SK-N-SH (cell line): ENCODE measurements at regions not wholly inside any gene's neighbourhood (a gene's known extent, or its start where the extent isn't known, plus 50 kb on each side); places are given as distances from the start of the nearest gene placed in this dataset.

ENCODE experiments used
- CTCF ChIA-PET: fragments of 300-600, 350-600 bp; formaldehyde crosslinking; extraction: SDS; loops from one replicate; lab custom pipeline; 2021; lab: Yijun Ruan, JAX
- POLR2A ChIA-PET: fragments of 350-600 bp; sonication (Branson Sonifier 250); formaldehyde crosslinking; extraction: SDS; loops from one replicate; lab custom pipeline; 2020; ENCODE audit warnings: antibody characterized with exemption, inconsistent platforms; lab: Yijun Ruan, JAX
- DNase-seq: peaks from one replicate; pipeline ENCODE4 v3.0.0; 2012
- H2AFZ ChIP-seq: fragments of 200-600 bp; sonication (generic); 2 replicates; pipeline ENCODE4 v1.8.1; 2016; ENCODE audit warnings: antibody characterized with exemption, mild to moderate bottlenecking, low read depth
- H3F3A ChIP-seq: fragments of 200-600 bp; sonication (generic); replicated peaks from 2 replicates; pipeline ENCODE3; 2016; ENCODE audit warnings: antibody characterized with exemption, mild to moderate bottlenecking; ENCODE audit not compliant: insufficient read depth
- H3K27ac ChIP-seq, 2 experiments: fragments of 200-500 bp in 1 of 2; fragments of 200-600 bp in 1 of 2; sonication (Bioruptor generic) in 1 of 2; sonication (generic), shearing (Covaris generic) in 1 of 2; 2 replicates each; pipeline versions ENCODE4 v1.5.1 to v1.6.1; 2014 to 2016; ENCODE audit warnings: low read depth in 2 of 2, inconsistent platforms in 1 of 2, low read length in 1 of 2, mild to moderate bottlenecking in 1 of 2, mixed read lengths in 1 of 2
- H3K27me3 ChIP-seq: fragments of 200-600 bp; sonication (generic), shearing (Covaris generic); 2 replicates; pipeline ENCODE4 v1.6.1; 2016; ENCODE audit warnings: mixed run types; ENCODE audit not compliant: insufficient read depth
- H3K36me3 ChIP-seq, 2 experiments: fragments of 200-500 bp in 1 of 2; fragments of 200-600 bp in 1 of 2; sonication (Bioruptor generic) in 1 of 2; sonication (generic) in 1 of 2; replicated peaks in 1 of 2; 2 replicates each; pipeline versions ENCODE3 to v1.5.1; 2014 to 2016; ENCODE audit warnings: low read length in 1 of 2, mild to moderate bottlenecking in 1 of 2; ENCODE audit not compliant: insufficient read depth in 2 of 2, control insufficient read depth in 1 of 2
- H3K4me1 ChIP-seq, 2 experiments: fragments of 200-500 bp in 1 of 2; fragments of 200-600 bp in 1 of 2; sonication (Bioruptor generic) in 1 of 2; sonication (generic), shearing (Covaris generic) in 1 of 2; 2 replicates each; pipeline versions ENCODE4 v1.5.1 to v1.6.1; 2014 to 2016; ENCODE audit warnings: low read depth in 1 of 2, low read length in 1 of 2, mixed run types in 1 of 2; ENCODE audit not compliant: insufficient read depth in 2 of 2, control insufficient read depth in 1 of 2
- H3K4me2 ChIP-seq: fragments of 200-600 bp; sonication (generic), shearing (Covaris generic); 2 replicates; pipeline ENCODE4 v1.6.1; 2017; ENCODE audit warnings: mixed run types
- H3K4me3 ChIP-seq, 2 experiments: fragments of 200-500 bp in 1 of 2; fragments of 200-600 bp in 1 of 2; sonication (Bioruptor generic) in 1 of 2; sonication (generic), shearing (Covaris generic) in 1 of 2; 2 replicates each; pipeline versions ENCODE4 v1.5.1 to v1.8.1; 2014 to 2016; ENCODE audit warnings: low read depth in 2 of 2, inconsistent platforms in 1 of 2, low read length in 1 of 2, mild to moderate bottlenecking in 1 of 2, mixed read lengths in 1 of 2, moderate library complexity in 1 of 2
- H3K79me2 ChIP-seq: fragments of 200-600 bp; sonication (generic); 2 replicates; pipeline ENCODE4 v1.8.1; 2017; ENCODE audit warnings: mild to moderate bottlenecking; ENCODE audit not compliant: insufficient read depth
- H3K9ac ChIP-seq: fragments of 200-600 bp; sonication (generic); 2 replicates; pipeline ENCODE4 v1.6.1; 2017; ENCODE audit warnings: mixed run types
- H3K9me2 ChIP-seq: fragments of 200-600 bp; sonication (generic); 2 replicates; pipeline ENCODE4 v1.6.1; 2017; ENCODE audit warnings: mixed run types
- H3K9me3 ChIP-seq: fragments of 200-600 bp; sonication (generic); 2 replicates; pipeline ENCODE4 v1.6.1; 2017; ENCODE audit warnings: mixed run types, mild to moderate bottlenecking, moderate library complexity
- H4K20me1 ChIP-seq: fragments of 200-600 bp; sonication (generic); 2 replicates; pipeline ENCODE4 v1.6.1; 2017; ENCODE audit warnings: mild to moderate bottlenecking, mixed run types; ENCODE audit not compliant: insufficient read depth
- ELF1 ChIP-seq: IDR thresholded peaks from 2 replicates; pipeline ENCODE4 v1.4.0; 2012
- GABPA ChIP-seq: IDR thresholded peaks from 2 replicates; pipeline ENCODE4 v1.4.0; 2012; ENCODE audit warnings: low read depth, mild to moderate bottlenecking
- JUND ChIP-seq: IDR thresholded peaks from 2 replicates; pipeline ENCODE4 v1.4.0; 2012
- MEF2A ChIP-seq: IDR thresholded peaks from 2 replicates; pipeline ENCODE4 v1.4.0; 2012; ENCODE audit warnings: low read depth, borderline replicate concordance
- MXI1 ChIP-seq: IDR thresholded peaks from 2 replicates; pipeline ENCODE4 v1.6.1; 2012; ENCODE audit warnings: mild to moderate bottlenecking, low read depth, low read length, improper control_type of control experiment
- NRF1 ChIP-seq: IDR thresholded peaks from 2 replicates; pipeline ENCODE4 v1.6.1; 2012; ENCODE audit warnings: low read depth, mild to moderate bottlenecking, low read length
- POLR2AphosphoS5 ChIP-seq: IDR thresholded peaks from 2 replicates; pipeline ENCODE4 v1.6.1; 2012; ENCODE audit warnings: low read depth, low read length
- RAD21 ChIP-seq: IDR thresholded peaks from 2 replicates; pipeline ENCODE4 v1.6.1; 2012; ENCODE audit warnings: mild to moderate bottlenecking, low read length
- RCOR1 ChIP-seq: fragments of 150-350 bp; IDR thresholded peaks from 2 replicates; pipeline ENCODE4 v1.6.1; 2017; ENCODE audit warnings: antibody characterized with exemption, low read length
- RFX5 ChIP-seq: IDR thresholded peaks from 2 replicates; pipeline ENCODE4 v1.6.1; 2012; ENCODE audit warnings: mild to moderate bottlenecking, improper control_type of control experiment, low read length
- RXRA ChIP-seq: IDR thresholded peaks from 2 replicates; pipeline ENCODE4 v1.4.0; 2012; ENCODE audit warnings: low read depth, mild to moderate bottlenecking, borderline replicate concordance
- SIN3A ChIP-seq: IDR thresholded peaks from 2 replicates; pipeline ENCODE4 v1.6.1; 2012; ENCODE audit warnings: low read depth, mild to moderate bottlenecking, low read length, moderate library complexity, borderline replicate concordance
- SMC3 ChIP-seq: IDR thresholded peaks from 2 replicates; pipeline ENCODE4 v1.6.1; 2012; ENCODE audit warnings: low read depth, low read length, improper control_type of control experiment
- TAF1 ChIP-seq: IDR thresholded peaks from 2 replicates; pipeline ENCODE4 v1.6.1; 2012; ENCODE audit warnings: low read depth, mild to moderate bottlenecking, low read length, moderate library complexity, borderline replicate concordance
- TCF12 ChIP-seq: IDR thresholded peaks from 2 replicates; pipeline ENCODE4 v1.4.0; 2012
- WGBS: methylation state at CpG from one replicate; pipeline ENCODE4 v1.1.6; 2017; ENCODE audit warnings: low lambda C conversion rate; 5-methylcytosine and 5-hydroxymethylcytosine counted together
- TF ChIP-seq, protein P1 (sequence below): fragments of 150-350 bp; IDR thresholded peaks from 2 replicates; pipeline ENCODE4 v1.6.1; 2016; ENCODE audit warnings: mild to moderate bottlenecking, low read depth, low read length
- TF ChIP-seq, protein P2 (sequence below): IDR thresholded peaks from 2 replicates; pipeline ENCODE4 v1.4.0; 2012; ENCODE audit warnings: low read depth
- TF ChIP-seq, protein P3 (sequence below): IDR thresholded peaks from 2 replicates; pipeline ENCODE4 v1.6.1; 2012; ENCODE audit warnings: mild to moderate bottlenecking, low read depth, low read length, moderate library complexity
- TF ChIP-seq, protein P4 (sequence below): fragments of 150-350 bp; IDR thresholded peaks from 2 replicates; pipeline ENCODE4 v1.6.1; 2017; ENCODE audit warnings: antibody characterized with exemption, low read length, low read depth, borderline replicate concordance
- TF ChIP-seq, protein P5 (sequence below): IDR thresholded peaks from 2 replicates; pipeline ENCODE4 v1.4.0; 2012; ENCODE audit warnings: low read depth, borderline replicate concordance
- TF ChIP-seq, protein P6 (sequence below): IDR thresholded peaks from 2 replicates; pipeline ENCODE4; 2012

DNA sequence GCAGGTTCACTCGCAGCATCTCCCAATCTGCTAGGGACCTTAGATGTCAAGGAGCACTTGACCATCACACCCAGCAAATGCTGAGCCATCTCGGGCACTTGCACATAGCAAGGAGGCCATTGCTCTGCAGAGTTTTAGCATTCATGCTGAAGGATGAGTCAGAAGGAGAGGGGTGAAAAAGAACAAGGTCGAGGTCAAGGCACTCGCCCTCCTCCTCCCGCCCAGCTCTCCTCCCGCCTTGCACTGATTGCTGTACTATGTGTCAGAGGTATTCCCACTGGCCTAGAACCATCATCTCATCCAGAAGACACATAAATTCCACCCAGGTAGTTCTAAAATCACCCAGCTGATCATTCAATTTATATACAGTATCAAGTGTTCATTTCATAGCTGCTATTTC is 255.1 kb upstream of the SP4 start (continued):
- TF ChIP-seq, protein P1, sequence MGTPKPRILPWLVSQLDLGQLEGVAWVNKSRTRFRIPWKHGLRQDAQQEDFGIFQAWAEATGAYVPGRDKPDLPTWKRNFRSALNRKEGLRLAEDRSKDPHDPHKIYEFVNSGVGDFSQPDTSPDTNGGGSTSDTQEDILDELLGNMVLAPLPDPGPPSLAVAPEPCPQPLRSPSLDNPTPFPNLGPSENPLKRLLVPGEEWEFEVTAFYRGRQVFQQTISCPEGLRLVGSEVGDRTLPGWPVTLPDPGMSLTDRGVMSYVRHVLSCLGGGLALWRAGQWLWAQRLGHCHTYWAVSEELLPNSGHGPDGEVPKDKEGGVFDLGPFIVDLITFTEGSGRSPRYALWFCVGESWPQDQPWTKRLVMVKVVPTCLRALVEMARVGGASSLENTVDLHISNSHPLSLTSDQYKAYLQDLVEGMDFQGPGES: no peak
- no peak for TF ChIP-seq RFX5
- TF ChIP-seq MEF2A: no peak
- no peak for TF ChIP-seq NRF1
- TF ChIP-seq RCOR1: no peak
- no peak for TF ChIP-seq JUND
- TF ChIP-seq, protein P2, sequence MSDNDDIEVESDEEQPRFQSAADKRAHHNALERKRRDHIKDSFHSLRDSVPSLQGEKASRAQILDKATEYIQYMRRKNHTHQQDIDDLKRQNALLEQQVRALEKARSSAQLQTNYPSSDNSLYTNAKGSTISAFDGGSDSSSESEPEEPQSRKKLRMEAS: no peak
- TF ChIP-seq, protein P3, sequence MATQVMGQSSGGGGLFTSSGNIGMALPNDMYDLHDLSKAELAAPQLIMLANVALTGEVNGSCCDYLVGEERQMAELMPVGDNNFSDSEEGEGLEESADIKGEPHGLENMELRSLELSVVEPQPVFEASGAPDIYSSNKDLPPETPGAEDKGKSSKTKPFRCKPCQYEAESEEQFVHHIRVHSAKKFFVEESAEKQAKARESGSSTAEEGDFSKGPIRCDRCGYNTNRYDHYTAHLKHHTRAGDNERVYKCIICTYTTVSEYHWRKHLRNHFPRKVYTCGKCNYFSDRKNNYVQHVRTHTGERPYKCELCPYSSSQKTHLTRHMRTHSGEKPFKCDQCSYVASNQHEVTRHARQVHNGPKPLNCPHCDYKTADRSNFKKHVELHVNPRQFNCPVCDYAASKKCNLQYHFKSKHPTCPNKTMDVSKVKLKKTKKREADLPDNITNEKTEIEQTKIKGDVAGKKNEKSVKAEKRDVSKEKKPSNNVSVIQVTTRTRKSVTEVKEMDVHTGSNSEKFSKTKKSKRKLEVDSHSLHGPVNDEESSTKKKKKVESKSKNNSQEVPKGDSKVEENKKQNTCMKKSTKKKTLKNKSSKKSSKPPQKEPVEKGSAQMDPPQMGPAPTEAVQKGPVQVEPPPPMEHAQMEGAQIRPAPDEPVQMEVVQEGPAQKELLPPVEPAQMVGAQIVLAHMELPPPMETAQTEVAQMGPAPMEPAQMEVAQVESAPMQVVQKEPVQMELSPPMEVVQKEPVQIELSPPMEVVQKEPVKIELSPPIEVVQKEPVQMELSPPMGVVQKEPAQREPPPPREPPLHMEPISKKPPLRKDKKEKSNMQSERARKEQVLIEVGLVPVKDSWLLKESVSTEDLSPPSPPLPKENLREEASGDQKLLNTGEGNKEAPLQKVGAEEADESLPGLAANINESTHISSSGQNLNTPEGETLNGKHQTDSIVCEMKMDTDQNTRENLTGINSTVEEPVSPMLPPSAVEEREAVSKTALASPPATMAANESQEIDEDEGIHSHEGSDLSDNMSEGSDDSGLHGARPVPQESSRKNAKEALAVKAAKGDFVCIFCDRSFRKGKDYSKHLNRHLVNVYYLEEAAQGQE: no peak
- TF ChIP-seq TCF12: no peak
- TF ChIP-seq SIN3A: no peak
- TF ChIP-seq ELF1: no peak
- TF ChIP-seq RXRA: no peak

DNA sequence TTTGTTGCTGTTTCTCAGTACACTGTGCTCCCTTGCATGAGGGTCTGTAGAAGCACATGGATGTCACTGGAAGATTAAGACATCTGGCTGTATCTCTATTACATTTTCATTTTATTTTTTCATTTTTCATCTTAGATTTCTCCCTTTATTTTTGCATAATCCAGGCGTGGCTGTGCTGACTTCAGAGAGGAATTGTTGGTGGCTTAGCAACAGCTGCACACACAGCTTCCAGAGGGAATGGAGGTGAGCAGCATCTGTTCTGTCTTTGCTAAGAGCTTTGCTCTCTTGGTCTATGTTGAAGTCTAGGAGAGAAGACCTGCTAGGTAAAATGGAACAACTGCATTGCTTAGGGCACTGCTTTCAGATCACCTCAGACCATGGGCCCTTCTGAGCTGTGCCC is 254.4 kb upstream of the SP4 start:
- H3K9ac ChIP-seq: no peak overlapping the region
- TF ChIP-seq RXRA (no peak), MXI1 (no peak), TCF12 (no peak)
- H3K4me2 ChIP-seq: no peak overlapping the region
- H2AFZ ChIP-seq: no peak overlapping the region
- no peaks in the 10 kb centered on the region for H4K20me1 ChIP-seq
- no peaks in the 10 kb centered on the region for H3K4me1 ChIP-seq
- H3K27ac ChIP-seq: no peak overlapping the region
- ChIA-PET POLR2A (no interaction called here), CTCF (no interaction called here)
- H3K4me3 ChIP-seq: no peak overlapping the region
- no peaks in the 10 kb centered on the region for H3K36me3 ChIP-seq
- no peaks in the 10 kb centered on the region for H3K79me2 ChIP-seq
- no peaks in the 10 kb centered on the region for H3K9me2 ChIP-seq
- no peak for DNase-seq
- peaks cover 19% of the 10 kb centered on the region; the same call in 1 of the 2 replicates for H3K27me3 ChIP-seq
- H3K9me3 ChIP-seq: no peaks in the 10 kb centered on the region
- H3F3A ChIP-seq: no peaks in the 10 kb centered on the region
- 0% methylated on average over 1 of the region's 1 CpG for WGBS

DNA sequence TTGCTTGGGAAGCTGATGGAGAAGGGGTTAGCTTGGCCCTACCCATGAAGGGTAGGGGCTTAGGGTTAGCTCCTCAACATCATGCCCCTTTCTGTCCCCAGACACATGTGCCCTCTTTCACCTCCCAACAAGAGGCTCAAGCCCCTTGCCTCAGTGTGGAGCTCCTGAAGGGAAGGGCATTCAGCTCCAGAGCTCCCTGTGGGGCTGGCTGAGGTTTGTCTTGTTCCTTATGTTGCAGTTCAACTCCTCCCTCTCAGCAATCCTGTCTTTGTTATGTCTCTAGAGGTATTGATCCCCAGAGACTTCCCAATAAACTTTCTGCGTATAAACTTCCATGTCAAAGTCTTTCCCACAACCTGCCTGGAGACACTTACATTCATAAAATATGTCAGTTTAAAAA is 252.2 kb upstream of the SP4 start:
- H3K4me2 ChIP-seq: no peak overlapping the region
- H2AFZ ChIP-seq: no peak overlapping the region
- no peak for DNase-seq
- H3K4me1 ChIP-seq: no peaks in the 10 kb centered on the region
- no peaks in the 10 kb centered on the region; the same call in 1 of the 2 replicates for H3K27me3 ChIP-seq
- POLR2A ChIA-PET: no interaction called here
- no peak overlapping the region for H3K27ac ChIP-seq
- no peak overlapping the region for H3K9ac ChIP-seq
- no peak overlapping the region for H3K4me3 ChIP-seq
- no peaks in the 10 kb centered on the region for H3F3A ChIP-seq
- no peaks in the 10 kb centered on the region for H3K36me3 ChIP-seq
- no peaks in the 10 kb centered on the region for H3K9me3 ChIP-seq
- no peaks in the 10 kb centered on the region for H3K79me2 ChIP-seq
- CTCF ChIA-PET: no interaction called here
- no peaks in the 10 kb centered on the region for H4K20me1 ChIP-seq
- H3K9me2 ChIP-seq: no peaks in the 10 kb centered on the region
- WGBS: 9% methylated on average over 1 of the region's 1 CpG
- TF ChIP-seq, protein P4, sequence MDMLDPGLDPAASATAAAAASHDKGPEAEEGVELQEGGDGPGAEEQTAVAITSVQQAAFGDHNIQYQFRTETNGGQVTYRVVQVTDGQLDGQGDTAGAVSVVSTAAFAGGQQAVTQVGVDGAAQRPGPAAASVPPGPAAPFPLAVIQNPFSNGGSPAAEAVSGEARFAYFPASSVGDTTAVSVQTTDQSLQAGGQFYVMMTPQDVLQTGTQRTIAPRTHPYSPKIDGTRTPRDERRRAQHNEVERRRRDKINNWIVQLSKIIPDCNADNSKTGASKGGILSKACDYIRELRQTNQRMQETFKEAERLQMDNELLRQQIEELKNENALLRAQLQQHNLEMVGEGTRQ: no peak
- TF ChIP-seq POLR2AphosphoS5 (no peak), SMC3 (no peak), TAF1 (no peak), MXI1 (no peak), RFX5 (no peak), RAD21 (no peak), TCF12 (no peak), GABPA (no peak)
- TF ChIP-seq, protein P5, sequence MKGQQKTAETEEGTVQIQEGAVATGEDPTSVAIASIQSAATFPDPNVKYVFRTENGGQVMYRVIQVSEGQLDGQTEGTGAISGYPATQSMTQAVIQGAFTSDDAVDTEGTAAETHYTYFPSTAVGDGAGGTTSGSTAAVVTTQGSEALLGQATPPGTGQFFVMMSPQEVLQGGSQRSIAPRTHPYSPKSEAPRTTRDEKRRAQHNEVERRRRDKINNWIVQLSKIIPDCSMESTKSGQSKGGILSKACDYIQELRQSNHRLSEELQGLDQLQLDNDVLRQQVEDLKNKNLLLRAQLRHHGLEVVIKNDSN: no peak
- TF ChIP-seq, protein P6, sequence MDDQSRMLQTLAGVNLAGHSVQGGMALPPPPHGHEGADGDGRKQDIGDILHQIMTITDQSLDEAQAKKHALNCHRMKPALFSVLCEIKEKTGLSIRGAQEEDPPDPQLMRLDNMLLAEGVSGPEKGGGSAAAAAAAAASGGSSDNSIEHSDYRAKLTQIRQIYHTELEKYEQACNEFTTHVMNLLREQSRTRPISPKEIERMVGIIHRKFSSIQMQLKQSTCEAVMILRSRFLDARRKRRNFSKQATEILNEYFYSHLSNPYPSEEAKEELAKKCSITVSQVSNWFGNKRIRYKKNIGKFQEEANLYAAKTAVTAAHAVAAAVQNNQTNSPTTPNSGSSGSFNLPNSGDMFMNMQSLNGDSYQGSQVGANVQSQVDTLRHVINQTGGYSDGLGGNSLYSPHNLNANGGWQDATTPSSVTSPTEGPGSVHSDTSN: no peak
